ENCODE measurements at regions not wholly inside any gene's neighbourhood (a gene's known extent, or its start where the extent isn't known, plus 50 kb on each side); places are given as distances from the start of the nearest gene placed in this dataset.

- TF ChIP-seq CTCF (conservative IDR thresholded peaks at IDR 0.05 in 1 of 2, IDR thresholded peaks at IDR 0.05 in 1 of 2; ENCODE audit: low read depth in 1 of 2, low read length in 2 of 2) (no peak), EZH2 (IDR thresholded peaks at IDR 0.05; ENCODE audit: low read length, missing control alignments) (no peak)
These were observed 248.3 kb downstream of the CGGBP1 start for GRCh38 chr3:87810452-87811016.

All from fibroblast of lung (primary cell).